Suprapubic skin (tissue), 4 donors: ENCODE measurements at regions not wholly inside any gene's neighbourhood (a gene's known extent, or its start where the extent isn't known, plus 50 kb on each side); places are given as distances from the start of the nearest gene placed in this dataset.

Experiments used
- CTCF ChIP-seq, 2 donors: fragments of 200-600 bp in 1 of 2; fragments of 450-650 bp in 1 of 2; sonication (generic) in 1 of 2; IDR thresholded peaks; one replicate each; pipeline ENCODE4 v1.5.1; 2016 to 2019; ENCODE audit warnings: antibody characterized with exemption in 2 of 2, mild to moderate bottlenecking in 1 of 2, moderate library complexity in 1 of 2
- POLR2A ChIP-seq, 2 donors: fragments of 450-650 bp; IDR thresholded peaks; one replicate each; pipeline ENCODE4 v1.6.1; 2017; ENCODE audit warnings: antibody characterized with exemption in 2 of 2, mild to moderate bottlenecking in 2 of 2, moderate library complexity in 2 of 2
- POLR2AphosphoS5 ChIP-seq, 3 donors: sonication (generic); formaldehyde crosslinking; IDR thresholded peaks; one replicate each; pipeline ENCODE4 v1.6.1; 2017; ENCODE audit warnings: antibody characterized with exemption in 3 of 3

DNA sequence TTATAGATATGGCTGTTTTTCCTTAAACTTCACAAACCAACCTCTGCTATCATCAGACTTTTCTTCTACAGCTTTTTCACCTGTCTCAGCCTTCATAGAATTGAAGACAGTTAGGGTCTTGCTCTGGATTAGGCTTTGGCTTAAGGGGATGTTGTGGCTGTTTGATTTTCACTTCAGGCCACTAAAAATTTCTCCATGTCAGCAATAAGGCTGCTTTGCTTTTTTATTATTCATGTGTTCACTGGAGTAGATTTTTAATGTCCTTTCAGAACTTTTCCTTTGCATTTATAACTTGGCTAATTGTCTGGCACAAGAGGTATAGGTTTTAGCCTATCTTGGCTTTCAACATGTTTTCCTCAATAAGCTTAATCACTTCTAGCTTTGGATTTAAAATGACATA, 392.6 kb downstream of the RFPL4B start:
- no peak for TF ChIP-seq CTCF (IDR thresholded peaks at IDR 0.05)
- no peak for TF ChIP-seq POLR2AphosphoS5 (IDR thresholded peaks at IDR 0.05)
- no peak for TF ChIP-seq POLR2A (IDR thresholded peaks at IDR 0.05)
